Upper lobe of right lung (tissue), 1 donor: ENCODE measurements at regions not wholly inside any gene's neighbourhood (a gene's known extent, or its start where the extent isn't known, plus 50 kb on each side); places are given as distances from the start of the nearest gene placed in this dataset.

Experiments
- ATAC-seq: fragments of 200-7000 bp; cut with Tn5 transposase; one replicate; pipeline ENCODE4 v1.9.1; 2020; ENCODE audit warnings: mild to moderate bottlenecking, moderate library complexity
- DNase-seq: peaks from one replicate; pipeline ENCODE4 v3.0.0-alpha.2; 2020
- H3K27ac ChIP-seq: fragments of 200-600 bp; one replicate; pipeline ENCODE4 v1.8.0; 2022
- H3K27me3 ChIP-seq: fragments of 200-600 bp; one replicate; pipeline ENCODE4 v1.8.0; 2022; ENCODE audit warnings: mild to moderate bottlenecking
- H3K36me3 ChIP-seq: fragments of 200-600 bp; one replicate; pipeline ENCODE4 v1.8.0; 2022
- H3K4me1 ChIP-seq: fragments of 200-600 bp; one replicate; pipeline ENCODE4 v1.8.0; 2022
- H3K4me3 ChIP-seq: fragments of 200-600 bp; one replicate; pipeline ENCODE4 v1.8.0; 2022; ENCODE audit warnings: mild to moderate bottlenecking
- H3K9me3 ChIP-seq: fragments of 200-600 bp; one replicate; pipeline ENCODE4 v1.8.0; 2022
- intact Hi-C: fragments of 100-400 bp; cut with DNase I; formaldehyde crosslinking; loops from one replicate; pipeline ENCODE4 v1.11.0; 2022
- TF ChIP-seq, protein P1 (sequence below): fragments of 200-600 bp; IDR thresholded peaks from one replicate; pipeline ENCODE4 v1.8.0; 2022; ENCODE audit warnings: antibody characterized with exemption
- donor health status: DM: no; HTN: yes; CAD: no; lungs with severe emphysema.

DNA sequence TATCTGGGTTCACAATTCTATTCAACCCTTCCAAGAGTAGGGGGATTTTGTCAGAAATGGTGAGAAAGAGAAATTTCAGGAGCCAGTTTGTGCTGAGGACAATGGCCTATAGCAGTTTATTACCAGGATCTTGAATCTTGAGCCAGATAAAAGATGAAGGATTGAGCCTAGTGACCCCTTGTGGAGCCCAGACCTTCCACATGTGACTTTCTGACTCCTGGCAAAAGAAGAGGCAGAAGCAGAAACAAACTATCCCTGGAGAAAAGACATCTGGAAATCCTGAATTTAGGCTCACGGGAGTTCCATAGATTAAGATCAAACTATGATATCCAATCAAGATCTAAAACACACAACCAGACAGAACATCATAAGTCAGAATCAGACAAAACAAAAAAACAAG, 60.9 kb upstream of the CHRM2 start:
- intact Hi-C loops, result no loop called here
- no peaks in the 10 kb centered on the region for H3K9me3 ChIP-seq
- DNase-seq, result no peak
- H3K27ac ChIP-seq, result no peak overlapping the region
- H3K36me3 ChIP-seq, result no peaks in the 10 kb centered on the region
- TF ChIP-seq, protein P1, sequence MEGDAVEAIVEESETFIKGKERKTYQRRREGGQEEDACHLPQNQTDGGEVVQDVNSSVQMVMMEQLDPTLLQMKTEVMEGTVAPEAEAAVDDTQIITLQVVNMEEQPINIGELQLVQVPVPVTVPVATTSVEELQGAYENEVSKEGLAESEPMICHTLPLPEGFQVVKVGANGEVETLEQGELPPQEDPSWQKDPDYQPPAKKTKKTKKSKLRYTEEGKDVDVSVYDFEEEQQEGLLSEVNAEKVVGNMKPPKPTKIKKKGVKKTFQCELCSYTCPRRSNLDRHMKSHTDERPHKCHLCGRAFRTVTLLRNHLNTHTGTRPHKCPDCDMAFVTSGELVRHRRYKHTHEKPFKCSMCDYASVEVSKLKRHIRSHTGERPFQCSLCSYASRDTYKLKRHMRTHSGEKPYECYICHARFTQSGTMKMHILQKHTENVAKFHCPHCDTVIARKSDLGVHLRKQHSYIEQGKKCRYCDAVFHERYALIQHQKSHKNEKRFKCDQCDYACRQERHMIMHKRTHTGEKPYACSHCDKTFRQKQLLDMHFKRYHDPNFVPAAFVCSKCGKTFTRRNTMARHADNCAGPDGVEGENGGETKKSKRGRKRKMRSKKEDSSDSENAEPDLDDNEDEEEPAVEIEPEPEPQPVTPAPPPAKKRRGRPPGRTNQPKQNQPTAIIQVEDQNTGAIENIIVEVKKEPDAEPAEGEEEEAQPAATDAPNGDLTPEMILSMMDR, result no peak
- H3K27me3 ChIP-seq, result no peaks in the 10 kb centered on the region
- ATAC-seq, result no peak
- H3K4me1 ChIP-seq, result no peaks in the 10 kb centered on the region
- no peak overlapping the region for H3K4me3 ChIP-seq

DNA sequence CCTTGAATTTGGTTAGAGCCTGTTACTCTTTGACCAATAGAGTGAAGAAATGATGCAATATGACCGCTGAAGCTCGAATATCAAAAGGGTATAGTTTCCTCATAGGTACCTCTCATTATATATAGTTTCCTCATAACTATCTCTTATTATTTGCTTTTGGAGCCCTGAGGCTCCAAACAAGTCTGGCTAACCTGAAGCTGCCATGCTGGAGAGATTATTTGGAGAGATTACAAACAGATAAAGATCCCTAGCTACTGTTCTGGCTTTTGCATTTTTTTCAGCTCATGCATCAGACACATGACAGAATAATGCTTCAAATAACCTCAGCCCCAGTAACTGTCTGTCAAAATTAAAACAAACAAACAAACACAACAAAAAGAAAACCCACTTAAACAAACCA, 65.4 kb upstream of the CHRM2 start:
- intact Hi-C loops, result no loop called here
- no peak for DNase-seq
- Histone ChIP-seq H3K4me3 (no peak overlapping the region), H3K4me1 (no peaks in the 10 kb centered on the region), H3K9me3 (peaks cover 3% of the 10 kb centered on the region), H3K27ac (no peak overlapping the region), H3K36me3 (no peaks in the 10 kb centered on the region), H3K27me3 (no peaks in the 10 kb centered on the region)
- TF ChIP-seq, protein P1, result no peak
- ATAC-seq, result no peak

DNA sequence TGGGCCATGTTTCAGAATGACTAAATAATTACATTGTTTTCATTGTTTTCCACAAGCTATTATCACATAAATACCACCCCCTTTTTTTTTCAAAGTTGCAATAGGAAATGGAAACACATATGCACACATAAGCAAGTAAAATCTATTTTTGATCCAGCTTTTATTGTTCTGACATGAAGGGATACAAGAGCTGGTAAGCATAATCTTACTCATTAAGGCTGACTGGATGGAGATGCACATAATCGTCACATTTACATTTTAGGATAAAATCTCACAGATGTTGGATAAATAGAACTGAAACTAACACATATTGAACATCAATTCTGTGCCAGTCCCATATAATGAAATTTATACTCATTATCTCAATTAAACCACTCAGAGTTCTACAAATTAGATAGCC, 84.5 kb upstream of the CHRM2 start:
- Histone ChIP-seq H3K9me3 (no peaks in the 10 kb centered on the region), H3K27ac (no peak overlapping the region), H3K4me1 (no peaks in the 10 kb centered on the region), H3K4me3 (no peak overlapping the region), H3K27me3 (no peaks in the 10 kb centered on the region), H3K36me3 (no peaks in the 10 kb centered on the region)
- DNase-seq (no peak), ATAC-seq (no peak)
- intact Hi-C loops, result no loop called here
- TF ChIP-seq, protein P1, result no peak

DNA sequence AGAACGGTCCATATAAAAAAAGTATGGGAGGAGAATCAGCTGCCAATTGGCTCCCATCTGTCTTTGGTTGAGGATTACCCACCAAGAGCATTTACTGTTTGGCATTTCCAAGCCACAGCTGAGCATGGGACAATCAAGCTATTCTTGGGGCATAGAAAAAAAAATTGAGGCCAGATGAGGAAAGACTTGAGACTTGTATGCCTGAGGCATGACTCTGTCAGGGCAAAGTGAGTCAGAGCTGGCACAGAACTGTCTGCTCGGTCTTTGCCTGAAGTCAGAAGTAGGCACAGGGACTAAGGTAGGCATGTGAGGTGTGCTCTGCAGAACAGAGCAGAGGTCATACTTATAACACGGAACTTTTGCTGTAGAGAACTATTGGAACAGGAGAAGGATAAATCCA, 126.5 kb upstream of the CHRM2 start:
- no peaks in the 10 kb centered on the region for H3K27me3 ChIP-seq
- intact Hi-C loops, result no loop called here
- H3K9me3 ChIP-seq, result peaks cover 12% of the 10 kb centered on the region
- no peaks in the 10 kb centered on the region for H3K36me3 ChIP-seq
- TF ChIP-seq, protein P1, result no peak
- H3K27ac ChIP-seq, result no peak overlapping the region
- no peaks in the 10 kb centered on the region for H3K4me1 ChIP-seq
- ATAC-seq (no peak), DNase-seq (no peak)
- no peak overlapping the region for H3K4me3 ChIP-seq

DNA sequence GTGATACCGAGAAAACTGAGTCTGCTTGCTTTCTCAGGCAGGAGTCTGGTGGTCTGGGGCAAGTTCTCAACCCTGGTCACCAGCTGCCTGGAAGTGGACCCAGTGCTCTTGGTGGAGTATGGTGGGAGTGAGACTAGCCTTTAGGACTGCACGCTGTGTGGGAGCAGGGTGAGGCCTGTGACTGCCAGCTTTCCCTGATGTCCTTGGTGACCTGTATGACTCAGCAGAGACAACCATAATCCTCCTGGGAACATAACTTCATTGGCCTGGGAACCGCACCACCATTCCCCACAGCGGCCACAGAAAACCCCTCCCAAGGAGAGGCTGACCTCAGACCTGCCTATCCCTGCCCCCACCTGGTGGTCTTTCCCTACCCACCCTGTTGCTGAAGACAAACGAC, 139.5 kb upstream of the CHRM2 start:
- intact Hi-C loops, result no loop called here
- ATAC-seq (no peak), DNase-seq (no peak)
- TF ChIP-seq, protein P1, result no peak
- Histone ChIP-seq H3K36me3 (no peaks in the 10 kb centered on the region), H3K4me3 (no peak overlapping the region), H3K9me3 (no peaks in the 10 kb centered on the region), H3K27me3 (no peaks in the 10 kb centered on the region), H3K27ac (no peak overlapping the region), H3K4me1 (no peaks in the 10 kb centered on the region)

DNA sequence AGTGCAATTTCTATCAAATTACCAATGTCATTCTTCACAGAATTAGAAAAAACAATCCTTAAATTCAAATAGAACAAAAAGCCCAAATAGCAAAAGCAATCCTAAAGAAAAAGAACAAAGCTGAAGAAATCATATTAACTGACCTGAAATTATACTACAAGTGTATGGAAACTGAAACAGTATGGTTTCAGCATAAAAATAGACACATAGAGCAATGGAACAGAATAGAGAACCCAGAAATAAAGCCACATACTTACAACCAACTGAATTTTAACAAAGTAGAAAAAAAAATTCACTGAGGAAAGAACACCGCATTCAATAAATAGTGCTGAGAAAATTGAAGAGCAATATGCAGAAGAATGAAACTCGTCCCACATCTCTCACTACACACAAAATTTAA, 142.0 kb upstream of the CHRM2 start:
- no peak overlapping the region for H3K27ac ChIP-seq
- no peaks in the 10 kb centered on the region for H3K4me1 ChIP-seq
- no peaks in the 10 kb centered on the region for H3K27me3 ChIP-seq
- H3K4me3 ChIP-seq, result no peak overlapping the region
- intact Hi-C loops, result no loop called here
- no peaks in the 10 kb centered on the region for H3K36me3 ChIP-seq
- DNase-seq (no peak), ATAC-seq (no peak)
- TF ChIP-seq, protein P1, result no peak
- H3K9me3 ChIP-seq, result no peaks in the 10 kb centered on the region
